Liver (tissue), 8 donors: ENCODE measurements at regions not wholly inside any gene's neighbourhood (a gene's known extent, or its start where the extent isn't known, plus 50 kb on each side); places are given as distances from the start of the nearest gene placed in this dataset.

Experiments
- DNase-seq: peaks from one replicate; pipeline ENCODE4 v3.0.0-alpha.2; 2017; ENCODE audit warnings: low spot score
- H3K27ac ChIP-seq, 2 donors: one replicate each; pipeline ENCODE4 v1.7.0; 2013; ENCODE audit warnings: inconsistent platforms in 2 of 2, low read length in 2 of 2, control low read depth in 1 of 2, low read depth in 1 of 2, mild to moderate bottlenecking in 1 of 2
- H3K27me3 ChIP-seq, 4 donors: one replicate each; pipeline versions ENCODE4 v1.6.1 to v1.7.0; 2013; ENCODE audit warnings: low read length in 3 of 4, inconsistent platforms in 1 of 4, mild to moderate bottlenecking in 1 of 4, moderate library complexity in 1 of 4; ENCODE audit not compliant: control insufficient read depth in 4 of 4, insufficient read depth in 4 of 4
- H3K36me3 ChIP-seq, 4 donors: one replicate each; pipeline versions ENCODE4 v1.6.1 to v1.7.0; 2013; ENCODE audit warnings: low read length in 3 of 4, mild to moderate bottlenecking in 3 of 4, low read depth in 1 of 4, moderate library complexity in 1 of 4; ENCODE audit not compliant: control insufficient read depth in 4 of 4, insufficient read depth in 3 of 4
- H3K4me1 ChIP-seq, 4 donors: one replicate each; pipeline versions ENCODE4 v1.6.1 to v1.7.0; 2013; ENCODE audit warnings: low read length in 3 of 4, mild to moderate bottlenecking in 3 of 4, moderate library complexity in 1 of 4; ENCODE audit not compliant: control insufficient read depth in 4 of 4, insufficient read depth in 4 of 4
- H3K4me3 ChIP-seq, 3 donors: one replicate each; pipeline versions ENCODE4 v1.6.1 to v1.7.0; 2013; ENCODE audit warnings: low read length in 3 of 3, control low read depth in 1 of 3, low read depth in 1 of 3, mild to moderate bottlenecking in 1 of 3
- H3K9ac ChIP-seq, 2 donors: one replicate each; pipeline ENCODE4 v1.7.0; 2013; ENCODE audit warnings: low read length in 2 of 2, mild to moderate bottlenecking in 2 of 2, moderate library complexity in 2 of 2, control low read depth in 1 of 2, low read depth in 1 of 2
- H3K9me3 ChIP-seq, 4 donors: one replicate each; pipeline versions ENCODE4 v1.6.1 to v1.7.0; 2013; ENCODE audit warnings: low read length in 3 of 4; ENCODE audit not compliant: control insufficient read depth in 4 of 4
- ATF3 ChIP-seq: IDR thresholded peaks from 2 replicates; pipeline ENCODE4 v1.6.1; 2016; ENCODE audit warnings: antibody characterized with exemption
- CTCF ChIP-seq: fragments of 150-350 bp; IDR thresholded peaks from 2 replicates; pipeline ENCODE4 v1.5.1; 2017; ENCODE audit warnings: improper control_type of control experiment, low read depth, low read length; ENCODE audit not compliant: missing input control
- EGR1 ChIP-seq, 2 donors: IDR thresholded peaks; 2 replicates each; pipeline ENCODE4 v1.6.1; 2016 to 2018; ENCODE audit warnings: antibody characterized with exemption in 2 of 2, low read depth in 2 of 2
- HNF4A ChIP-seq, 2 donors: conservative IDR thresholded peaks; 2 replicates each; pipeline ENCODE4 v1.6.1; 2016; ENCODE audit warnings: antibody characterized with exemption in 2 of 2, mild to moderate bottlenecking in 2 of 2
- HNF4G ChIP-seq: IDR thresholded peaks from 2 replicates; pipeline ENCODE4 v1.6.1; 2016; ENCODE audit warnings: antibody characterized with exemption
- JUND ChIP-seq, 2 donors: IDR thresholded peaks; 2 replicates each; pipeline ENCODE4 v1.6.1; 2016; ENCODE audit warnings: antibody characterized with exemption in 2 of 2
- MAX ChIP-seq: IDR thresholded peaks from 2 replicates; pipeline ENCODE4 v1.6.1; 2016; ENCODE audit warnings: antibody characterized with exemption
- RAD21 ChIP-seq, 2 donors: IDR thresholded peaks; 2 replicates each; pipeline ENCODE4 v1.6.1; 2016; ENCODE audit warnings: antibody characterized with exemption in 2 of 2, mild to moderate bottlenecking in 2 of 2
- REST ChIP-seq: IDR thresholded peaks from 2 replicates; pipeline ENCODE4 v1.6.1; 2016; ENCODE audit warnings: antibody characterized with exemption, mild to moderate bottlenecking
- TAF1 ChIP-seq: conservative IDR thresholded peaks from 2 replicates; pipeline ENCODE4 v1.6.1; 2016; ENCODE audit warnings: antibody characterized with exemption, mild to moderate bottlenecking
- YY1 ChIP-seq: IDR thresholded peaks from 2 replicates; pipeline ENCODE4 v1.6.1; 2016; ENCODE audit warnings: antibody characterized with exemption, mild to moderate bottlenecking
- ZBTB33 ChIP-seq: IDR thresholded peaks from 2 replicates; pipeline ENCODE4 v1.6.1; 2016; ENCODE audit warnings: antibody characterized with exemption
- WGBS: extraction: QIAGEN DNeasy Blood & Tissue Kit; methylation state at CpG from one replicate; pipeline ENCODE4 v1.1.7; 2013; 5-methylcytosine and 5-hydroxymethylcytosine counted together
- donor health status: healthy.
- donor health status: healthy.
- donor health status: healthy.
- donor health status: healthy.
- donor health status: healthy.

- TF ChIP-seq REST (no peak), JUND (IDR thresholded peaks at IDR 0.05) (no peak)
Observed at GRCh38 chr5:17829456-17829855, 195.2 kb downstream of the TAF11L14 start (continued).

- Histone ChIP-seq H3K9me3 (peaks cover 0 to 5% (median 0%) of the 10 kb centered on the region in 4 donors), H3K27ac (no peak overlapping the region), H3K36me3 (no peaks in the 10 kb centered on the region), H3K27me3 (no peaks in the 10 kb centered on the region), H3K4me3 (no peak overlapping the region), H3K9ac (no peak overlapping the region), H3K4me1 (no peaks in the 10 kb centered on the region)
- DNase-seq, result no peak
- 60% methylated on average over 1 of the region's 1 CpG for WGBS
- no peak for TF ChIP-seq HNF4A (conservative IDR thresholded peaks at IDR 0.05)
- TF ChIP-seq HNF4G, result no peak
- no peak for TF ChIP-seq EGR1 (IDR thresholded peaks at IDR 0.05; ENCODE audit: low read depth in 2 of 2)
- no peak for TF ChIP-seq TAF1
- no peak for TF ChIP-seq JUND (IDR thresholded peaks at IDR 0.05)
- no peak for TF ChIP-seq ATF3
- TF ChIP-seq CTCF, result no peak
- TF ChIP-seq RAD21 (IDR thresholded peaks at IDR 0.05), result no peak
- no peak for TF ChIP-seq ZBTB33
- TF ChIP-seq MAX, result no peak
- TF ChIP-seq REST, result no peak
- no peak for TF ChIP-seq YY1
Observed at GRCh38 chr5:17831279-17831678, 197.0 kb downstream of the TAF11L14 start.
